Right kidney (tissue), 1 donor: ENCODE measurements at regions not wholly inside any gene's neighbourhood (a gene's known extent, or its start where the extent isn't known, plus 50 kb on each side); places are given as distances from the start of the nearest gene placed in this dataset.

Experiments used
- DNase-seq: peaks from one replicate; pipeline ENCODE4 v3.0.0-alpha.2; 2016

- DNase-seq: no peak
Observed at GRCh38 chr2:221245045-221245444, 327.1 kb downstream of the EPHA4 start.

GRCh38 chr2:221245772-221246171 is 326.3 kb downstream of the EPHA4 start:
- no peak for DNase-seq

- no peak for DNase-seq
Observed at GRCh38 chr2:221254299-221254698, 317.8 kb downstream of the EPHA4 start.

- DNase-seq: no peak
Observed at GRCh38 chr2:221255862-221256261, 316.2 kb downstream of the EPHA4 start.

GRCh38 chr2:221258464-221258863 is 313.6 kb downstream of the EPHA4 start:
- DNase-seq: no peak

GRCh38 chr2:221262651-221263050 is 309.5 kb downstream of the EPHA4 start:
- no peak for DNase-seq

GRCh38 chr2:221263573-221263972 is 308.5 kb downstream of the EPHA4 start:
- DNase-seq: no peak

GRCh38 chr2:221264318-221264717 is 307.8 kb downstream of the EPHA4 start:
- DNase-seq: no peak

GRCh38 chr2:221267773-221268425 is 304.2 kb downstream of the EPHA4 start:
- no peak for DNase-seq

- no peak for DNase-seq
Observed at GRCh38 chr2:221268631-221269030, 303.5 kb downstream of the EPHA4 start.

- DNase-seq: no peak
Observed at GRCh38 chr2:221270806-221271205, 301.3 kb downstream of the EPHA4 start.

GRCh38 chr2:221272729-221273128 is 299.4 kb downstream of the EPHA4 start:
- DNase-seq: no peak

GRCh38 chr2:221276033-221276432 is 296.1 kb downstream of the EPHA4 start:
- no peak for DNase-seq

GRCh38 chr2:221276601-221277000 is 295.5 kb downstream of the EPHA4 start:
- no peak for DNase-seq

- no peak for DNase-seq
Observed at GRCh38 chr2:221282386-221282785, 289.7 kb downstream of the EPHA4 start.

- DNase-seq: no peak
Observed at GRCh38 chr2:221283896-221284545, 288.1 kb downstream of the EPHA4 start.

- DNase-seq: no peak
Observed at GRCh38 chr2:221285148-221285547, 287.0 kb downstream of the EPHA4 start.

GRCh38 chr2:221286406-221286805 is 285.7 kb downstream of the EPHA4 start:
- no peak for DNase-seq

- DNase-seq: no peak
Observed at GRCh38 chr2:221289389-221289788, 282.7 kb downstream of the EPHA4 start.

- DNase-seq: no peak
Observed at GRCh38 chr2:221289846-221290245, 282.3 kb downstream of the EPHA4 start.

- DNase-seq: no peak
Observed at GRCh38 chr2:221293949-221294742, 278.0 kb downstream of the EPHA4 start.

- DNase-seq: no peak
Observed at GRCh38 chr2:221304916-221305315, 267.2 kb downstream of the EPHA4 start.

GRCh38 chr2:221308507-221309066 is 263.5 kb downstream of the EPHA4 start:
- no peak for DNase-seq
